PC-9 (cell line): ENCODE measurements at regions not wholly inside any gene's neighbourhood (a gene's known extent, or its start where the extent isn't known, plus 50 kb on each side); places are given as distances from the start of the nearest gene placed in this dataset.

Source experiments
- BruUV-seq: library from RNA; stranded (reverse); fragments of 400-500 nt; replicated peaks from 2 replicates; lab custom pipeline; 2021; lab: Mats Ljungman, UMichigan
- CTCF ChIA-PET: fragments of 300-600 bp; sonication (Branson Sonifier 250); formaldehyde crosslinking; loops from one replicate; lab custom pipeline; 2022; ENCODE audit warnings: antibody characterized with exemption; lab: Charles Lee
- POLR2A ChIA-PET: fragments of 300-600 bp; sonication (Branson Sonifier 250); formaldehyde crosslinking; loops from one replicate; lab custom pipeline; 2022; ENCODE audit warnings: antibody characterized with exemption; ENCODE audit not compliant: unreplicated experiment; lab: Charles Lee
- DNase-seq, 2 experiments: peaks; one replicate each; pipeline versions ENCODE4 v3.0.0 to v3.0.0-alpha.2; 2015 to 2022; ENCODE audit warnings: mixed read lengths in 1 of 2
- H2AFZ ChIP-seq: fragments of 200-600 bp; sonication (generic); 2 replicates; pipeline ENCODE4 v1.8.1; 2017; ENCODE audit warnings: antibody characterized with exemption
- H3F3A ChIP-seq: fragments of 200-600 bp; sonication (generic); 2 replicates; pipeline ENCODE4 v1.8.1; 2017; ENCODE audit warnings: antibody characterized with exemption, mild to moderate bottlenecking, low read depth; ENCODE audit not compliant: insufficient read depth
- H3K27ac ChIP-seq: fragments of 200-600 bp; sonication (generic); 2 replicates; pipeline ENCODE4 v1.6.1; 2016; ENCODE audit warnings: mixed run types
- H3K27me3 ChIP-seq: fragments of 200-600 bp; sonication (generic); 2 replicates; pipeline ENCODE4 v1.6.1; 2016; ENCODE audit warnings: low read depth, mixed run types; ENCODE audit not compliant: insufficient read depth
- H3K36me3 ChIP-seq: fragments of 200-600 bp; sonication (generic); 2 replicates; pipeline ENCODE4 v1.6.1; 2016; ENCODE audit warnings: low read depth, mixed run types
- H3K4me1 ChIP-seq: fragments of 200-600 bp; sonication (generic); replicated peaks from 2 replicates; pipeline ENCODE4 v1.6.1; 2016; ENCODE audit warnings: mixed run types; ENCODE audit not compliant: insufficient read depth
- H3K4me2 ChIP-seq: fragments of 200-600 bp; sonication (generic); 2 replicates; pipeline ENCODE4 v1.6.1; 2017; ENCODE audit warnings: mixed run types
- H3K4me3 ChIP-seq: fragments of 200-600 bp; sonication (generic); 2 replicates; pipeline ENCODE4 v1.6.1; 2016; ENCODE audit warnings: mixed run types
- H3K79me2 ChIP-seq: fragments of 200-600 bp; sonication (generic); 2 replicates; pipeline ENCODE4 v1.6.1; 2017; ENCODE audit warnings: low read depth, mixed run types
- H3K9me2 ChIP-seq: fragments of 200-600 bp; sonication (generic); 2 replicates; pipeline ENCODE4 v1.8.1; 2017; ENCODE audit warnings: mild to moderate bottlenecking; ENCODE audit not compliant: insufficient read depth
- H3K9me3 ChIP-seq: fragments of 200-600 bp; sonication (generic); 2 replicates; pipeline ENCODE4 v1.8.1; 2016; ENCODE audit warnings: low read depth; ENCODE audit not compliant: insufficient read depth
- H4K20me1 ChIP-seq: fragments of 200-600 bp; sonication (generic); 2 replicates; pipeline ENCODE4 v1.8.1; 2017; ENCODE audit not compliant: insufficient read depth
- EZH2 ChIP-seq: fragments of 200-600 bp; sonication (generic); IDR thresholded peaks from 2 replicates; pipeline ENCODE4 v1.8.0; 2017; ENCODE audit warnings: antibody characterized with exemption, low read depth
- intact Hi-C: fragments of 100-400 bp; cut with micrococcal nuclease; formaldehyde crosslinking; loops from one replicate; pipeline ENCODE4 v1.10.0; 2022; ENCODE audit not compliant: unreplicated experiment
- TF ChIP-seq, protein P1 (sequence below): fragments of 200-600 bp; sonication (generic); conservative IDR thresholded peaks from 2 replicates; pipeline ENCODE4 v1.6.1; 2017; ENCODE audit warnings: mixed run types, antibody characterized with exemption, mild to moderate bottlenecking, moderate library complexity

DNA sequence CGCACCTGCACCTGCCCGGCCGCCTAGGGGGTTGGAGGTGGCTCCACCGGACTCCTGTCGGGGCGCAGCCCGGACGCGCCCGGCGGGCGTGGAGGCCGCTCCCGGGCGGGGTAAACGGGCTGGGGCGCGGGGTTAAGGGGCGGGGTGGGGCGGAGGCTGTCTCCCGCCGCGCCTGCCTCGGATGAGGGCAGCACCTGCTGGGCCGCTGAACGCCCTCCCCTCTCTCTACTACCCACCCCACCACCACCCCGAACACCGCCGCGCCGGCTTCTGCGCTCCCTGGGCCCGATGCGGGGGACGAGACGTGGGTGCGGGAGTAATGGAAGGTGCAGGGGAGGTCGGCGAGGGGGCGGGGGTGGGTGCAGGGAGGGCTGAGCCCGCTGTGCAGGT is 224.8 kb upstream of the ID2 start:
- peaks cover 98% of the 10 kb centered on the region for H3K27me3 ChIP-seq
- no peaks in the 10 kb centered on the region for H3F3A ChIP-seq
- no peaks in the 10 kb centered on the region for H3K4me1 ChIP-seq
- H3K27ac ChIP-seq, result no peak overlapping the region
- intact Hi-C loops, result no loop called here
- H3K79me2 ChIP-seq, result no peaks in the 10 kb centered on the region
- H3K36me3 ChIP-seq, result no peaks in the 10 kb centered on the region
- H2AFZ ChIP-seq, result no peak overlapping the region
- H3K9me2 ChIP-seq, result no peaks in the 10 kb centered on the region
- no peaks in the 10 kb centered on the region for H4K20me1 ChIP-seq
- ChIA-PET CTCF (no interaction called here), POLR2A (no interaction called here)
- H3K9me3 ChIP-seq, result no peaks in the 10 kb centered on the region
- no peak overlapping the region for H3K4me3 ChIP-seq
- no peak overlapping the region for H3K4me2 ChIP-seq
- BruUV-seq, result no TSS peak
- DNase-seq, result no peak
- TF ChIP-seq, protein P1, sequence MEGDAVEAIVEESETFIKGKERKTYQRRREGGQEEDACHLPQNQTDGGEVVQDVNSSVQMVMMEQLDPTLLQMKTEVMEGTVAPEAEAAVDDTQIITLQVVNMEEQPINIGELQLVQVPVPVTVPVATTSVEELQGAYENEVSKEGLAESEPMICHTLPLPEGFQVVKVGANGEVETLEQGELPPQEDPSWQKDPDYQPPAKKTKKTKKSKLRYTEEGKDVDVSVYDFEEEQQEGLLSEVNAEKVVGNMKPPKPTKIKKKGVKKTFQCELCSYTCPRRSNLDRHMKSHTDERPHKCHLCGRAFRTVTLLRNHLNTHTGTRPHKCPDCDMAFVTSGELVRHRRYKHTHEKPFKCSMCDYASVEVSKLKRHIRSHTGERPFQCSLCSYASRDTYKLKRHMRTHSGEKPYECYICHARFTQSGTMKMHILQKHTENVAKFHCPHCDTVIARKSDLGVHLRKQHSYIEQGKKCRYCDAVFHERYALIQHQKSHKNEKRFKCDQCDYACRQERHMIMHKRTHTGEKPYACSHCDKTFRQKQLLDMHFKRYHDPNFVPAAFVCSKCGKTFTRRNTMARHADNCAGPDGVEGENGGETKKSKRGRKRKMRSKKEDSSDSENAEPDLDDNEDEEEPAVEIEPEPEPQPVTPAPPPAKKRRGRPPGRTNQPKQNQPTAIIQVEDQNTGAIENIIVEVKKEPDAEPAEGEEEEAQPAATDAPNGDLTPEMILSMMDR, result no peak
- TF ChIP-seq EZH2, result no peak

DNA sequence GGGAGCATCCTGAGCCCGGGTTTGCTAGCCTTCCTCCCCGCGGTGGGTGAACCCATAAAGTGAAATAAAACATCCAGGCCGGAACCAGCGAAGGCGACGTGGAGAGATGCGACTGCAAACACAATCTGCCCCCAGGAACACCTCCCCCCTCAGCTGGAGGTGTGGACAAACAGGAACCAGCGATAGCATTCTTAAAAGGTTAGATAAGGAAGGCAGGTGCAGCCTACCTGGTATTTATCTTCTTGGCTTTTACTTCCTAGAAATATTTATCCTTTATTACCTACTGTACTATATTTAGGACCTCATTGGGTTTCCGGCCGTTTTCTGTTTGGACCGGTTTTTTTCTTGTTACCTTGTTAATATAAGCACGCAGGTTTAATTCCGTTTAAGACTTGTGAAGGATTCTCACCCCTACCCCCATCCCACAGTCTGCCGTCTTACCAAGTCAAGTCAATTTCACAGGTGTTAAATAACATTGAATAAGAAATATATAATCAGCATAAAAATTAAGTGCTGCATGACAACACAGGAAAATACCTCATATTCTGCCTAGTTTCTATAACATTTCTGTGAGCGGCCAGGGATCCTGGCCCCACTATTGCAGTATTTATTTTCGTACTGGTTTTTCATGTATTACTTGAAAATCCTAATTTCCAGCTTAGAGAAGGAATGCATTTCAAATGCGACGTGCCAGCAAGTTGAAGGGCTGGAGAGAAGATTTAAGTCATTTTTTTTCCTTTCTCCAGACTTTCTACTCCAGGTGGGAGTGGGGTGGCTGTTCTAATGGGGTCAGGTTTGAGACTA is 224.0 kb upstream of the ID2 start:
- no TSS peak for BruUV-seq
- Histone ChIP-seq H4K20me1 (no peaks in the 10 kb centered on the region), H3K4me1 (no peaks in the 10 kb centered on the region), H3K79me2 (no peaks in the 10 kb centered on the region), H3K4me2 (no peak overlapping the region), H3K27ac (no peak overlapping the region), H3K36me3 (no peaks in the 10 kb centered on the region), H3K4me3 (no peak overlapping the region), H3F3A (no peaks in the 10 kb centered on the region), H2AFZ (no peak overlapping the region), H3K27me3 (peaks cover 98% of the 10 kb centered on the region), H3K9me2 (no peaks in the 10 kb centered on the region), H3K9me3 (no peaks in the 10 kb centered on the region)
- CTCF ChIA-PET, result no interaction called here
- TF ChIP-seq, protein P1, result no peak
- TF ChIP-seq EZH2, result no peak
- DNase-seq, result no peak
- POLR2A ChIA-PET, result no interaction called here
- intact Hi-C loops, result no loop called here

DNA sequence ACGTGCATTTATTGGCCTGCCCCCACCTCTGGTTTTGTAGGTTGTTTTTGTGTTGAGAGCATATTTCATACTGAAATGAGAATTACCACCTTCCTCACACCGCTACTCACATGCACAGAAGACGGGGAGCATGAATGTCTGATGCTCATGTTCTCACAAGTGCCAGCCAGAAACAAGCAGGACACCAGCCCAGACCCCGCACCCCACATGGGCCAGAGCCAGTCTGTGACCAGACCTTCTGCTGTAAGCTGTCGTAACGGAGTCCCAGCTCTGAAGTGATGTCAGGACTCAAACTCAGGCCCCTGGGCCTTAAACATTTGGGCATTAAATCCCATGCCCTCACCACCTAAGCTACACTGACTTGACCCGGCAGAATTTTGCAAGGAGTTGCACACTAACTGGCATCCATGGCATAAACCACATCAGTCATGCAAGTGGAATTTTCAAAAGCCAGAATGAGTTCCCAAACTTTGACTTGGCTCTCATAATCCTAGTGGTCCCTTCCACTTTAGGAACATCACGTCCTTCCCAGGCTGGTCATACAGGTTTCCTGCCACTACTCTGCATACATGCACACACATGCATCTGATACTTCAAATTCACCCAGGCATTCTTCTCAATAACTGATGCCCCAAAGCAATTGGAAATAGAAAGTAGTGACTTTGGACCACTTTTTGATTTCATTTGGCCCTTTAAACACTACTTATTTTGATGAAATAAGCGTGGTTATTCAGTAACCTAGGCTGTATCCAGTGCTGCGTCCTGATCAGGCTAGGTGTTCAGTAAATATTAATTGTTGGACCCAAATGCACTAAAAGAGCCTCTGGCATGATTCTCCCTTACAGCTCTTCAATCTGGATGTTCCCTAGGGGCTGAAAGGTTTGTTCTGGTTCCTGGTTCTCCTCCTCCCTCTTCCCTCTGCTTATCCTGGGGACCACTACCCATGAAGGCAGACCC is 223.1 kb upstream of the ID2 start:
- no peak overlapping the region for H3K4me3 ChIP-seq
- H3K9me2 ChIP-seq, result no peaks in the 10 kb centered on the region
- H4K20me1 ChIP-seq, result no peaks in the 10 kb centered on the region
- H3K4me2 ChIP-seq, result no peak overlapping the region
- no peaks in the 10 kb centered on the region for H3K36me3 ChIP-seq
- H3K9me3 ChIP-seq, result no peaks in the 10 kb centered on the region
- no peak overlapping the region for H3K27ac ChIP-seq
- ChIA-PET CTCF (no interaction called here), POLR2A (no interaction called here)
- no peaks in the 10 kb centered on the region for H3K79me2 ChIP-seq
- no peak for TF ChIP-seq EZH2
- TF ChIP-seq, protein P1, result no peak
- peaks cover 98% of the 10 kb centered on the region for H3K27me3 ChIP-seq
- no peaks in the 10 kb centered on the region for H3K4me1 ChIP-seq
- no peaks in the 10 kb centered on the region for H3F3A ChIP-seq
- BruUV-seq, result no TSS peak
- intact Hi-C loops, result no loop called here
- no peak for DNase-seq
- H2AFZ ChIP-seq, result no peak overlapping the region
